WERI-Rb-1 (cell line): ENCODE measurements at regions not wholly inside any gene's neighbourhood (a gene's known extent, or its start where the extent isn't known, plus 50 kb on each side); places are given as distances from the start of the nearest gene placed in this dataset.

Experiments
- DNase-seq: peaks from one replicate; pipeline ENCODE4 v3.0.0-alpha.2; 2020
- H3K27ac ChIP-seq: fragments of 250-450 bp; sonication (Bioruptor Pico); 2 replicates; pipeline ENCODE4 v1.5.1; 2020; ENCODE audit warnings: mild to moderate bottlenecking, moderate library complexity
- H3K27me3 ChIP-seq: fragments of 250-450 bp; sonication (Bioruptor Pico); 2 replicates; pipeline ENCODE4 v1.5.1; 2021; ENCODE audit warnings: mild to moderate bottlenecking, low read depth, moderate library complexity; ENCODE audit not compliant: insufficient read depth, severe bottlenecking
- H3K36me3 ChIP-seq: fragments of 250-450 bp; sonication (Bioruptor Pico); 2 replicates; pipeline ENCODE4 v1.5.1; 2020; ENCODE audit warnings: mild to moderate bottlenecking, moderate library complexity
- H3K4me3 ChIP-seq: 2 replicates; pipeline ENCODE4 v1.5.1; 2011; ENCODE audit warnings: low read depth, mild to moderate bottlenecking, control low read depth, low read length
- H3K9me3 ChIP-seq: fragments of 250-450 bp; sonication (Bioruptor Pico); 2 replicates; pipeline ENCODE4 v1.5.1; 2021; ENCODE audit warnings: mild to moderate bottlenecking, moderate library complexity; ENCODE audit not compliant: severe bottlenecking
- CTCF ChIP-seq: IDR thresholded peaks from 2 replicates; pipeline ENCODE4 v1.5.1; 2011; ENCODE audit warnings: low read depth, mild to moderate bottlenecking, control low read depth, inconsistent platforms, low read length

- H3K4me3 ChIP-seq, result no peak overlapping the region
- H3K27ac ChIP-seq, result no peak overlapping the region
- no peaks in the 10 kb centered on the region for H3K36me3 ChIP-seq
- H3K27me3 ChIP-seq, result no peaks in the 10 kb centered on the region
- TF ChIP-seq CTCF, result no peak
- no peaks in the 10 kb centered on the region for H3K9me3 ChIP-seq
- no peak for DNase-seq
These were observed 841.5 kb downstream of the KCNT2 start for GRCh38 chr1:195766709-195767108.

GRCh38 chr1:195765099-195765498 lies 843.1 kb downstream of the KCNT2 start:
- H3K27me3 ChIP-seq, result no peaks in the 10 kb centered on the region

GRCh38 chr1:195763907-195764374 lies 844.3 kb downstream of the KCNT2 start:
- Histone ChIP-seq H3K9me3 (no peaks in the 10 kb centered on the region), H3K27me3 (no peaks in the 10 kb centered on the region), H3K27ac (no peak overlapping the region), H3K36me3 (no peaks in the 10 kb centered on the region), H3K4me3 (no peak overlapping the region)
- TF ChIP-seq CTCF, result no peak
- DNase-seq, result no peak

More at GRCh38 chr1:195765099-195765498, 843.1 kb downstream of the KCNT2 start:
- H3K9me3 ChIP-seq, result no peaks in the 10 kb centered on the region
- H3K4me3 ChIP-seq, result no peak overlapping the region
- no peak for TF ChIP-seq CTCF
- no peak overlapping the region for H3K27ac ChIP-seq
- H3K36me3 ChIP-seq, result no peaks in the 10 kb centered on the region
- DNase-seq, result no peak

GRCh38 chr1:195763146-195763906 lies 844.9 kb downstream of the KCNT2 start:
- H3K9me3 ChIP-seq, result no peaks in the 10 kb centered on the region
- H3K4me3 ChIP-seq, result no peak overlapping the region
- no peaks in the 10 kb centered on the region for H3K27me3 ChIP-seq
- H3K36me3 ChIP-seq, result no peaks in the 10 kb centered on the region
- no peak for TF ChIP-seq CTCF
- DNase-seq, result no peak
- no peak overlapping the region for H3K27ac ChIP-seq

GRCh38 chr1:195761104-195761503 lies 847.1 kb downstream of the KCNT2 start:
- H3K9me3 ChIP-seq, result no peaks in the 10 kb centered on the region
- H3K27ac ChIP-seq, result no peak overlapping the region
- no peak overlapping the region for H3K4me3 ChIP-seq
- no peak for DNase-seq
- H3K36me3 ChIP-seq, result no peaks in the 10 kb centered on the region
- H3K27me3 ChIP-seq, result no peaks in the 10 kb centered on the region
- TF ChIP-seq CTCF, result no peak

- Histone ChIP-seq H3K9me3 (no peaks in the 10 kb centered on the region), H3K4me3 (no peak overlapping the region), H3K27ac (no peak overlapping the region), H3K36me3 (no peaks in the 10 kb centered on the region), H3K27me3 (no peaks in the 10 kb centered on the region)
- TF ChIP-seq CTCF, result no peak
- DNase-seq, result no peak
These were observed 852.1 kb downstream of the KCNT2 start for GRCh38 chr1:195756109-195756508.
